Liver (tissue), 3 donors: ENCODE measurements at regions not wholly inside any gene's neighbourhood (a gene's known extent, or its start where the extent isn't known, plus 50 kb on each side); places are given as distances from the start of the nearest gene placed in this dataset.

Experiments used
- ATF3 ChIP-seq: IDR thresholded peaks from 2 replicates; pipeline ENCODE4 v1.6.1; 2016; ENCODE audit warnings: antibody characterized with exemption
- CTCF ChIP-seq: fragments of 150-350 bp; IDR thresholded peaks from 2 replicates; pipeline ENCODE4 v1.5.1; 2017; ENCODE audit warnings: improper control_type of control experiment, low read depth, low read length; ENCODE audit not compliant: missing input control
- EGR1 ChIP-seq, 2 donors: IDR thresholded peaks; 2 replicates each; pipeline ENCODE4 v1.6.1; 2016 to 2018; ENCODE audit warnings: antibody characterized with exemption in 2 of 2, low read depth in 2 of 2
- GABPA ChIP-seq, 2 donors: IDR thresholded peaks in 1 of 2; conservative IDR thresholded peaks in 1 of 2; 2 replicates each; pipeline ENCODE4 v1.6.1; 2016; ENCODE audit warnings: antibody characterized with exemption in 2 of 2, mild to moderate bottlenecking in 1 of 2, moderate library complexity in 1 of 2
- JUND ChIP-seq, 2 donors: IDR thresholded peaks; 2 replicates each; pipeline ENCODE4 v1.6.1; 2016; ENCODE audit warnings: antibody characterized with exemption in 2 of 2
- MAX ChIP-seq: IDR thresholded peaks from 2 replicates; pipeline ENCODE4 v1.6.1; 2016; ENCODE audit warnings: antibody characterized with exemption
- REST ChIP-seq: IDR thresholded peaks from 2 replicates; pipeline ENCODE4 v1.6.1; 2016; ENCODE audit warnings: antibody characterized with exemption, mild to moderate bottlenecking
- SP1 ChIP-seq: IDR thresholded peaks from 2 replicates; pipeline ENCODE4 v1.6.1; 2018; ENCODE audit warnings: antibody characterized with exemption, mild to moderate bottlenecking
- TAF1 ChIP-seq: conservative IDR thresholded peaks from 2 replicates; pipeline ENCODE4 v1.6.1; 2016; ENCODE audit warnings: antibody characterized with exemption, mild to moderate bottlenecking
- donor health status: healthy.
- donor health status: healthy.

- TF ChIP-seq GABPA (IDR thresholded peaks at IDR 0.05 in 1 of 2, conservative IDR thresholded peaks at IDR 0.05 in 1 of 2) = no peak
- peak; percentile 17 for TF ChIP-seq CTCF
- no peak for TF ChIP-seq REST
- no peak for TF ChIP-seq JUND (IDR thresholded peaks at IDR 0.05)
- no peak for TF ChIP-seq MAX
- TF ChIP-seq ATF3 = no peak
- TF ChIP-seq EGR1 (IDR thresholded peaks at IDR 0.05; ENCODE audit: low read depth in 2 of 2) = no peak
- TF ChIP-seq SP1 = no peak
- TF ChIP-seq TAF1 = no peak
Observed at GRCh38 chrX:45781901-45782553, 581.4 kb upstream of the DIPK2B start.
